ENCODE measurements at regions not wholly inside any gene's neighbourhood (a gene's known extent, or its start where the extent isn't known, plus 50 kb on each side); places are given as distances from the start of the nearest gene placed in this dataset.

GRCh38 chr22:46075764-46076531, 74.4 kb upstream of the PPARA start:
- TF ChIP-seq CTCF (IDR thresholded peaks at IDR 0.05; ENCODE audit: low read length) (no peak), EZH2 (IDR thresholded peaks at IDR 0.05; ENCODE audit: borderline replicate concordance, low read length) (no peak)

Data from OCI-LY1 (cell line).